Stimulated activated CD4-positive, alpha-beta T cell treated with anti-CD3 and anti-CD28 coated beads, Interleukin-15, amount 100 ng/mL, for 48 hours (primary cell): ENCODE measurements at regions not wholly inside any gene's neighbourhood (a gene's known extent, or its start where the extent isn't known, plus 50 kb on each side); places are given as distances from the start of the nearest gene placed in this dataset.
"Not testable (repeated sequence)": the region's sequence is repeated elsewhere in the genome, so short reads cannot be mapped to it uniquely, and the experiment has no call there.

ENCODE experiments used
- DNase-seq, 2 donors: peaks; one replicate each; pipeline ENCODE4 v3.0.0-alpha.2; 2020; ENCODE audit warnings: low read depth in 2 of 2

- not testable (repeated sequence) for DNase-seq
Measured at GRCh38 chr3:118807349-118807748, 227.3 kb downstream of the IGSF11 start.

GRCh38 chr3:118808723-118809122 is 225.9 kb downstream of the IGSF11 start:
- DNase-seq = no peak

GRCh38 chr3:118809696-118810498 is 224.7 kb downstream of the IGSF11 start:
- DNase-seq = no peak

DNA sequence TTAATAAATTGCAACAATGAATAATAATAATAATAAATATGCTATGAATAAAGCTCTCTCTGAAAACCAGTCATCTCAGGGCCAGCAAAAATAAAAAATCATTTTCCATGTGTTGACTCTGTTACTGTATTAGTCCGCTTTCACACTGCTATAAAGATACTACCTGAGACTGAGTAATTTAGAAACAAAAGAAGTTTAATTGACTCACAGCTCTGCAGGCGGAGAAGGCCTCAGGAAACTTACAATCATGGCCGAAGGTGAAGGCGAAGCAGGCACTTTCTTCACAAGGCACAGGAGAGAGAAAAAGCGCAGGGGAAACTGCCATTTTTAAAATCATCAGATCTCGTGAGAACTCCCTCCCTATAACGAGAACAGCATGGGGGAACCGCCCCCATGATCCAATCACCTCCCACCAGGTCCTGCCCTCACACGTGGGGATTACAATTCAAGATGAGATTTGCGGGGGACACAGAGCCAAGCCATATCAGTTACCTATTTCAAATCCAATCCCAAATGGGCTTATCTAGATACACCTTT is 224.1 kb downstream of the IGSF11 start:
- DNase-seq = no peak

DNA sequence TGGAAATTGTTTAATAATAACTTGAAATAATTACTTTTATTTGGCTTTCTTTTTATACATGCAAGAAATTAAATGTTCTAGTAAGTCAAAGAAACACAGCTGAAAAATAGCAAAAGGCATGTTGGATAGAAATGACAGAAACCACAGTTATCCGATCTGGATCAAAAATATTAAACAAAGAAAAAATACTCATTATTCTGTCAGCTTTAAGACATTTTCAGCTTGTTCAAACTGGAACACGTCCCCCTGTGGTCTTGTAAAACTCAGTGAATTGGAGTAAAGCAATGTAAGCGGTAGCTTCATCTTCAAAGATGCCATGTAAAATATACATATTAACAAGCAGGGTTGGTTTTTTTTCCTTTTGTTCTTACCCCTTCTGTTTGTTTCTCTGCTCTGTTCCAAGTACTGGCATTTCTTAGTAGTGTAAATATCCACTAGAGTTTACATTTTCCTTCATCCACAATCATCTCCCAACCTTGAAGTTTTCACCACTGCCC is 223.4 kb downstream of the IGSF11 start:
- DNase-seq = no peak

GRCh38 chr3:118813472-118813871 is 221.2 kb downstream of the IGSF11 start:
- no peak for DNase-seq

GRCh38 chr3:118817748-118818165 is 216.9 kb downstream of the IGSF11 start:
- DNase-seq = peak in 1 of 2 donors; percentile 11

DNA sequence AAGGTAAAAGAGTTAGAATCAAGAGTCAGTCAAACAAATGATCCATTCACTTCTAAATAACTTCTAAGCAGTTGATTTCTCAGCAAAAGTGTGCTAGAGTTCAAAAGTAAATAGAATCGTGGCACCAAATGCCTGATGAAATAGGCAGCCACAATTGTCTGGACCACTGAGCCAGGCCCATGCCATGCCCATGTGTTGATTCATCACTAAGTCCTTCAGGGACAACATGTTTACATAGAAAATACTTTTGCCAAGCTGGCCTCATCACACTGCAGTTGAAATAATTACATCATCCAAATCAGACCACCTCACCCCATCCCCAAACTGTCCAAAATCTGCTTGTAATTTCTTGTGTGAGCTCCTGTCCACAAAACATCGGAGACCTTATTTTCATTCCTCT is 216.3 kb downstream of the IGSF11 start:
- no peak for DNase-seq

DNA sequence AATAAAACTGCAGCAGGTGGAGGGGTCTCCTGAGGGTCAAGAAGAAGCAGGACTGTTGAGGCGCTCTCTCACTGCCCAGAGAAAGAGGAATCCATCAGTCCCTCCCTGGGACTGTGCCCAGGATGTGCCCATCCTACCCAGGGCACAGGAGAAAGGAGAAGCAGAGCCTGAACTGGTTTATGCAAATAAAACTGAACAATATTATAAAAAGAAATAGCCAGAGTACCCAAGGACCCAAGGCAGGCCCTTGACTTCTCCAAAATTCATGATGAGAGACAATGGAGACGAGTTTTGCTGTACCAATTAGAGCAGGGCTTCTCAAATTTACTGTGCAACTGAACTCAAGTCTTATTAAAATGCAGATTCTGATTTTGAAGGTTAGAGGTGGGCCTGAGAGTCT is 211.0 kb downstream of the IGSF11 start:
- no peak for DNase-seq

DNA sequence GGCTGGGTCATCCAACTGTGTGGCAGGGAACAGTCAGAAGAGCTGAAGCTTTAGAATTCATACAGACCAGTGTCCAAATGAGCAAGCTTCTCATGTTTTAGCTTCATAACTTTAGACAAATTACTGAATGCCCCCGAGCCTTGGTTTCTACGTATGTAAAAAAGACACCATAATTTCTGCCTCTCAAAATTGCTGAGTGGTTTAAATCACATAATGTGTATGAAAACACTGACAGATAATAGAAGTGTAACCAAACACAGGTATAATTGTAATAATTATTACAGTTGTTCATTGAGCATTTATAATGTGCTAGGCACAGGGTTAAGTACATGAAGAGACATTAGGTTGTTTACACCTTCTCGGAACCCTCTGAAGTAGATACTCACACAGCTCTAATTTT is 207.2 kb downstream of the IGSF11 start:
- DNase-seq = no peak

GRCh38 chr3:118828351-118828750 is 206.3 kb downstream of the IGSF11 start:
- no peak for DNase-seq

DNA sequence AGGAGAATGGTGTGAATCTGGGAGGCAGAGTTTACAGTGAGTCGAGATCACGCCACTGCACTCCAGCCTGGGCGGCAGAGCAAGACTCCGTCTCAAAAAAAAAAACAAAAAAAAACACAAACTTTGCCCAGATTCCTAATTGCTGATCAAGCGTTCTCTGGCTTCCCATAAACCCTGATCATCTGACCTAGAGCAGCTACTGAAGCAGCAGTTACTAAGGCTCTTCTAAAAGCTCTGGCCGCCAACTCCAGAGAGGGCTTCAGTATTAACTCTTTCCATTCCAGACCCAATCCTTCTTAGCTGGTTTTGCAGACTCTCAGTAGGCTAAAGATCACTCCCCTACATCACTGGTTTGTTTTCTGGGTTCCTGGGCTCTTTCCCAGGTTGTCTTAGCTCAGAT is 201.6 kb downstream of the IGSF11 start:
- no peak for DNase-seq

DNA sequence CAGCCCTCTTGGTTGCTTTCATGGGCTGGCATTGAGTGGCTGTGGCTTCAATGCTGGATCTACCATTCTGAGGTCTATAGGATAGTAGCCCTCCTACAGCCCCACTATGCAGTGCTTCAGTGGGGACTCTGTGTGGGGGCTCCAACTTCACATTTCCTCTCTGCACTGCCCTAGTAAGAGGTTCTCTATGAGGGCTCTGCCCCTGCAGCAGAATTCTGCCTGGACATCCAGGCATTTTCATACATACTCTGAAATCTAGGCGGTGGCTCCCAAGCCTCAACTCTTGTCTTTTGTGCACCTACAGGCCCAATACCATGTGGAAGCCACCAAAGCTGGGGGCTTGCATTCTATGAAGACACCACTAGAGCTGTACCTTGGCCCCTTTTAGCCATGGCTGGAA is 195.8 kb downstream of the IGSF11 start:
- no peak for DNase-seq

GRCh38 chr3:118842147-118842863 is 192.3 kb downstream of the IGSF11 start:
- DNase-seq = no peak

GRCh38 chr3:118846176-118846575 is 188.5 kb downstream of the IGSF11 start:
- no peak for DNase-seq
